ENCODE measurements at regions not wholly inside any gene's neighbourhood (a gene's known extent, or its start where the extent isn't known, plus 50 kb on each side); places are given as distances from the start of the nearest gene placed in this dataset.
"Not testable (repeated sequence)": the region's sequence is repeated elsewhere in the genome, so short reads cannot be mapped to it uniquely, and the experiment has no call there.

DNA sequence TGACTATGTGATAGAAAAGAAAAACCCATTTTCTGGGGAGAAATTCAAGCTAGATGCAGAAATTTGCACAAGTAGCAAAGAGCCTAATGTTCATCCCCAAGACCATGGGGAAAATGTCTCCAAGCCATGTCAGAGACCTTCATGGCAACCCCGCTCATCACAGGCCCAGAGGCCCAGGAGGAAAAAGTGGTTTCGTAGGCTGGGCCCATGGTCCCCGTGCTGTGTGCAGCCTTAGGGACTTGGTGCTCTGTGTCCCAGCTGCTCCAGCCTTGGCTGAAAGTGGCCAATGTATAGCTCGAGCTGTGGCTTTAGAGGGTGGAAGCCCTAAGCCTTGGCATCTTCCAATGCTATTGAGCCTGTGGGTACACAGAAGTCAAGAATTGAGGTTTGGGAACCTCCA, 711.2 kb upstream of the ZNF608 start:
- DNase-seq: no peak

DNA sequence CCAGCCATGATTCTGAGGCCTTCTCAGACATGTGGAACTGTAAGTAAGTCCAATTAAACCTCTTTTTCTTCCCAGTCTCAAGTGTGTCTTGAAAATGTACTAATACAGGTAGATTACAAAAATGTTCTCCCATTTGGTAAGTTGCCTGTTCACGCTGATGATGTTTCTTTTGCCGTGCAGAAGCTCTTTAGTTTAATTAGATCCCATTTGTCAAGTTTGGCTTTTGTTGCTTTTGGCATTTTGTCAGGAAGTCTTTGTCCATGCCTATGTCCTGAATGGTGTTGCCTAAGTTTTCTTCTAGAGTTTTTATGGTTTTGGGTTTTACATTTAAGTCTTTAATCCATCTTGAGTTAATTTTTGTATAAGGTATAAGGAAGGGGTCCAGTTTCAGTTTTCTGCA, 712.5 kb upstream of the ZNF608 start:
- not testable (repeated sequence) for DNase-seq

DNA sequence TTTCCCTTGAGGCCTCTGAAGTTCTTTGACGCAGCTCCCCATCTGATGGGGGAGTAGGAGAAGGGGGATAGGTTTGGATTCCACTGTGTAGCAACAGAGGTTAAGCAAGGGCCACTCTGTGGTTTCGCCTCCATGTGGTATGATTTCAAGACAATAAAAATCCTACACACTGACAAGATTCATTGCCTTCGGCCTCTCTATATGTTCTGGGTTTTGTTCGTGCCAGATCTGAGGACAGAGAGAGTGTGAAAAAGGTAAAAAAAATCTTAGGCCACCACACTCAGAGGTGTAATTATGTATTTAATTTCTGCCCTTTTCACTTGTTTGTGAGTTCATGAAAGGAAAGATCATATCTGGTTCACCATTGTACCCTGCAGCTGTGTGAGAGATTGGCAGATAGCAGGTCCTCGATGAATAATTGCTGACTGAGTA, 715.2 kb upstream of the ZNF608 start:
- no peak for DNase-seq

DNA sequence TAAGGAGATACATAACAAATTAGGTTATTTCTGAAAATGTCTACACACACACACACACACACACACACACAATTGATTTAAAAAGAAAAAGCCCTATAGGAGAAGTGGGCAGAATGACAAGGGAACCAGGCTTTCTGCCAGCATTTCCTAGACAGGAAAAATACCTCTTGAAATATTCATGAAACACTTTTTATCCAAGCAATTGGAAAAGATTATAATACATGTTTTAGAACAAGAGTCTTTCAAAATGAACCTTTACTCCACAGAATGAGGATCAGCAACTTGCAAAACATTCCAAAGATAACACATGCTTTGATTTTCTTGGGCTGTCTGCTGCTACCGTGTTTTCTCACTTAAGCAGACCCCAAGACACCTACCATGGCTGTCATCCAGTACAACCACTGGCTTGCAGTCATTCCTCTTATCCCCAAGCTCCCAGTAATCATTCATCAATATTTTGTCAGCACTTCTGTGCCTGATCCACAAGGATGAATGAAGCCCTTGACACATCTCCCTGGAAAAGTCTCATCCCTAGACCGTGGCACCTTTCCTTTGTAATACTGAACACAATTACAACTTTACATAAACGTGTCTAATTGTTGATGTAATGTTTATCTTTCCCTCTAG, 717.1 kb upstream of the ZNF608 start:
- DNase-seq: no peak

DNA sequence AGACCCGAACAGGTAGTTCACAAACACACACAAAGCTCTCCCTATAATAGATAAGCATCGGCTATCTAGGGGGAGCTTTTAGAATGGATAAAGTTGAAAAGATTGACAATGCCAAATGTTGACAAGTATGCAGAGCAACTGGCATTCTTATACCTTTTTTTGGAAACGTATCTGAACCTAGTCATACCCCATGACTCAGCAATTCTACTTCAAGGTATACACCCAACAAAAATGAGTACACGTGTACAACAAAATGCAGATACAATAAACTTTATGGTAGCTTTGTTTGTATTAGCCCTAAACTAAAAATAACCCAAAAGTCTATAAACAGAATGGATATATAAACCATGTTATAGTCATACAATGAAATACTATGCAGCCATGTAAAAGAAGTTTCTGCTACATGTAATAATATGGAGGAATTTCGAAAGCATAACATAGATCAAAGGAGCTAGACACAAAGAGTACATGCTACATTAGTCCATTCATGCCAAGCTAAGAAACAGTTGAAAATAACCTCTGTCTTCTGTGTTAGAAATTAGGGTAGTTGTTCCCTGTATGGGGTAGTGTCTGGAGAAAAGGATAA, 718.5 kb upstream of the ZNF608 start:
- DNase-seq: no peak

DNA sequence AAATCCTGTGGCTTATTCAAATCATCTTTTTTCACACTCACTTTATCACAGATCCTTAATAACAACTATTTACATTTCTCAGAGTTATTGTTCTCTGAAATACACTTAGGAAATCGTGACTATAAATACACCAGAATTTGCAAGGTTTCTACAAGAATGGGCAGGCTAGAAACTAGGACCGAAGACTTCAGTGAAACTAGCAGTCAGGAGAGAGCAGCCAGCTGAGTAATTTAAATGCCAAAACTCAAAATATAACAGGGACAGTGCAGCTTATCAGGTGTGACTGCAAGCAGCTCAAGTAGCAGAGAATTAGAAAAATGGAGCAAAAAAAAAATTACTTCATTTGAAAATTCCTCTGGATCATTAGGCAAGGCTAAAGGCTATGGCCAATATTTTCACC, 719.3 kb upstream of the ZNF608 start:
- no peak for DNase-seq

DNA sequence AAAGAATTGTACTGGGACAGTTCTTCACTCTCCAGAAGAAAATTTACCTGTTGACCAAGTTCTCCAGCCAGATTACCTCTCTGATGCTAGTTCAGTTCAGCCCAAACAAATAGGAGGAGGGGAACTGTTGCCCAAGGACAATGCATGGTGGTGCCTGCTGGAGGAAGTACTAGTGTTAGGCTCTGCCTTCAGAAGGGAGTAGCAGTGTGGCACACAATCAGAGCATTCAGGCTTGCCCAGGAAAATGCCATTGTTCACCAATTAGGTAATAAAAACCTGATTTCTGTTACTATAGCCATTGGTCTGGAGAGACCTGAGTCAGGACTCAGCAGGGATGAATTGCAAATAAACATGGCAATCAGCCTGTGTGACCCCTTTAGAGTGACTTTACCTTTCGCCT, 720.8 kb upstream of the ZNF608 start:
- DNase-seq: no peak

DNA sequence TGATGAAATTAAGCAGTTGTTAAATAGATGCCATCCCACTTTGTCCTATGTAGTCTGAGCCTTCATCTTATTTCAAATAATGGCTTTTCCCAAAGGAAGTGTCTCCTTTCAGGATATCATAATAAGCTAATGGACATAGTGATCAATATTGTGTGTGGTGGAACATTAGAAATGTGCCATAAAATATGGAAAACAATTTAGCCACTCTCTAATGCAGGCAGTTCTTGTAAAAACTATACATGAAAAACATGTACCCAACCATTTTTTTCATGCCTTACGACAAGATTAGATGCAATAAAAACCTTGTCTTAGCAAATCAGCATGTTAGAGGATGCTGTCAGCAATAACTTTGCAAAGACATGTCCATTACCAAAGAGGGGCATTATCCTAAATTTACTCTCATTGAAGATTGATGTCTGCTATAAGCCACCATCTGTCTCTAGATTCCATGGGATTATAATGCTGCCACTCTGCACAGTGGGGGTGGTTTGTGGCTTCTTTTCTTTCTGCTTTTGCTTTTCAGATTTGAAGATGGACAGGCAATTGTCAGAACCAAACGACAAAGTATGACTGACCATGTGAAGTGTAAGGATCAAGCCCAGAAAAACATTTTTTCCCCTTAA, 724.0 kb upstream of the ZNF608 start:
- DNase-seq: no peak

DNA sequence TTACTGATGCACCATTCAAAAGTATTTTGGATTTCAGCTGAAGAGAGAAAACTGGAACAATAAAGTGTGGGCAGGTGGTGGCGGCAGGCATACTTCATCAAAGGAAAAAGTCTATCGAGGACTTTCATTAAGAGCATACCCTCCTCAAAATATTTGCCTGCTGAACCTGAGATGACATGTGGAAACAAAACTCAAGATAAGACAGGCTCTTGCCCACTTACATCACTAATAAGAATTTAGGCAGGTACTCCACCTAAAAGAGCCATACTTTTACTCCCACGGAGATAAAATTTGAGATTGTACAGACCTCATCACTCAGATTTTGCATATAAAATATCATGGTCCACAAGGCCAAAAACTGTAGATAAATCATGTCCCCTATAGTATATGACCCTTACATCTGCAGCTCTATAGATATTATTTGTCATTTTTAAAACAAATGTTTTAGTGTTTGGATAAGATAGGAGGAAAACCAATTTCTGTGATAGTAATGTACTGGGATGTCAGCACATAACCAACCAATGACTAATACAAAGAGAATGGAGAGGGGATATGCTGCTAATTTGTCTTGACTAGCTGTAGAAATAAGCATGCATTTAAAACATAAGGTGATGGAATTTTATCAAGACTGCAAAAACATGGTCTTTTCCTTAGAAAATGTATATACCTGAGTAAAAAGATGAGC, 730.6 kb upstream of the ZNF608 start:
- DNase-seq: no peak

DNA sequence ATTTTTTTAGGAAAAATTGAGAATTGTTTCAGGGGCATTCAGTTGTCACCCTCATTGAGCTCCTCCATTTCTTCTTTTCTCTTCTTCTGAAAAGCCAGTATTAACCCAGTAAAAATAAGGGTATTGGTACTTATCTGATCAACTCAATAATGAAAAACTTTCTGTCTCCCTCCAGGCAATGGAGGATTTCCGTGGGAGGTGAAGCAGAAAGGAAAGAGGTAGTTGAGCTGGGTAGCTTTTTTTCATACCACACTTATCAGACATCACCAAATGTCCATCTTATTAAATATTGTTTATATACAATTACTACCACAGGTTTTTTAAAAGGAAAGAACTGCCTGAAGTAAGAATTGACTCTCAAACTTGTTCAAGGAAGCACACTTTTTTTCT, 731.1 kb upstream of the ZNF608 start:
- no peak for DNase-seq

DNA sequence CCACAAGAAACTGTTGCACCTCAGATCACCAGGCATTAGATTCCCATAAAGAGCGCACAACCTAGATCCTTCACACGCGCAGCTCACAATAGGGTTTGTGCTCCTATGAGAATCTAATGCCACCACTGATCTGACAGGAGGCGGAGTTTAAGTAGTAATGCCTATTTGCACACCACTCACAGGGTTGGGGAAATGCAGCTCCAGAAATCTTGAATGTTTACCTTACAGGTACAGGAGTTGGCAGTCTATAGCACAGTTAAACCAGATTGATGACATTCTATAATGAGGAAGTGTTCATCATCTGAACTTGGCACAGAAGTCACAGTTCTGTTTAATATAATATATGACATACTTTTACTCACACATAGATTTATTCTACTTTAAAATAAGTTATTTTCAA, 732.2 kb upstream of the ZNF608 start:
- no peak for DNase-seq

DNA sequence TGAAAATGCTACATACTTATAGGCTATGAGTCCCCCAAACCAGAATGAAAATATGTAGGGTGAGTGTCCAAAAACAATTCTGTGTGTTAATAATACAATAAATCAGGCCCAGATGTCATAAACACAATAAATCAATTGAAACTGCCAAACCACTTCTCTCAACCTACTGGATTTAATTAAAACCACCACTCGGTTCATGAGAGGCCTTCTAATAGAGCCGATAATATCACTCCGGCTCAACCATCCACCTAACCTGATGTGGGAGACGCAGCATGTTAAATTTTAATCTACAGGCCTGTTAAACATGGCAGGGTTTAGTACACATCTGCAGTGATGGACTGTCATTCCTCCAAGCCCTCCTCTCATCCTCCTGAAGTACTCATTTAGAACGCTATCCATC, 734.5 kb upstream of the ZNF608 start:
- no peak for DNase-seq

DNA sequence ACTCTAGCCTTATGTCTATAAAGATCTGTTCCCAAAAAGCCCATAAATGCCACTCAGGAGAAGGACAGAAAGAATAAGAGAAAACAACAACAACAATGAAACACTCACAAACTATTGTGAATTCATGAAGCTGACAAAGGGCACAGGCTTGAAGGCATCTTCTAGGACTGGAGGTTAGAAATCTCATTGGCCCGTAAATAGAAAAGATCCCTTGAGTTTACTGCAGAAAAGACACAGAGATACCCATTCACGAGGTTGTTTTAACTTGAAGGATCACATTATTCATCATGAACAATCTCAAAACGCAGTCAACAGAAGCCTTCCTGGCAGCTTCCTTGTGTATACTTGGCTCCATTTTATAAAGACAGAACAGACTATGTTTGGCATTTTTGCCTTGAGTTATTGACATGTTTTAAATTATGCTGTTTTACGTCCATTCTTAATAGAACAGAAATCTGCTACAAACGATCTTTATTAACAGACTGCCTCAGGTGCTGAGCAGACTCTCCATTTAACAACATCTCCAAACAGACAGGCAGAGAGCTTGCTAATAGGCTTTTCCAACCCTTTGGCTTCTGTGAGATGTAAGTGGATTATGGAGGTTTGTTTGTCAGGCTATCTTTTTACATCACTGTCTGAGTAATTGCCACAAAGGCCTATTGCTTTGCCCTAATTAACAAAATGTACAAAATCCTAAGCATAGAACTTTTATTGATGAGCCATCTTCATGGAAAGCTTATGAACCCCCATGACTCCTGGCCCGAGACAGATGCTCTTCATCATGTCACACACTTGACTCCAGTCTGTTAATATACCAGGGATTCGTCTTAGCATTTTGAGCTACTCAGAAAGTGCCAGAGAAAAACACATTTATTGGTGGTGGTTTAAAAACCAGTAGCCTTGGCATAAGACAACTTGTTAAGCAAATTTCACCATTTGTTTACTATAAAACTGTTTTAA, 735.3 kb upstream of the ZNF608 start:
- DNase-seq: peak in 2 of 51 donors; percentile 26 to 32

DNA sequence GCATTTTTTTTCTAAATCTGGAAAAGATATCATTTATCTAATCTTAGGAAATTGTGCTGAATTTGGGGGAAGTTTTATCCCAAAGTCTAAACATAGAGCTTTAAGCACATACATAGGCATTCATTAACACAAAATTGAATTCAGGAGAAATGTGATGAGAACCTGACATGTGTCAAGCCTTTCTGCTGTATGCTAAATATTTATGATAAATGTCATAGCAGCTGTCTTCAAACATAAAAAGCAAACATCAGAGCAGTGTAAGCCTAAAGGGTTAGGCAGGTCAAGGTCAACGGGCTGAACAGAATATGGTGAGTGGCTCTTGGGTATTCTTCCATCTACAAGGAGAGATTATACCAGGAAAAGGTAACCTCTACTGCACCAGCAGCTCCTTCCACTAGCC, 737.2 kb upstream of the ZNF608 start:
- no peak for DNase-seq

DNA sequence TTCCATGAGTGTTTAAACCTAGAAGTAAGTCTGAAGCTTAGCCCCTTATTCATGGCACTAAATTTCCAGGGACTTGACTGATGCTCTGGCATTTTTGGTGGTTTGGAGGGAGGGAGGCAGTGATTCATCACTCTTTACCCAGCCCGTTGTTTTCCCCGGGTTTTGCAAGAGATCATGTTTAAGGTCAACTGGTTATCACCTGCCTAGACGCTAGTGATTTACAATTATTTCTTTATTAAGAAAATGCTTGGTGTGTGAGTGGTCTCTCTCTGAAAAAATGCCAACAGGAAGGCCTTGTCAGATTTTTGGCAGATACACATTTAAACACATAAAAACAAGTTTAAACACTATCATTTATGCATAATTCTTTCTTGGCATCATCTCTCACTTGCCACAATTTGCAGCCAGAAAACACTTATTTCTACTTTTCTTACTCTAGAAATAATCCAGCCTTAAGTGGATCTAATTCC, 737.9 kb upstream of the ZNF608 start:
- DNase-seq: peak in 2 of 51 donors; percentile 25 to 81

DNA sequence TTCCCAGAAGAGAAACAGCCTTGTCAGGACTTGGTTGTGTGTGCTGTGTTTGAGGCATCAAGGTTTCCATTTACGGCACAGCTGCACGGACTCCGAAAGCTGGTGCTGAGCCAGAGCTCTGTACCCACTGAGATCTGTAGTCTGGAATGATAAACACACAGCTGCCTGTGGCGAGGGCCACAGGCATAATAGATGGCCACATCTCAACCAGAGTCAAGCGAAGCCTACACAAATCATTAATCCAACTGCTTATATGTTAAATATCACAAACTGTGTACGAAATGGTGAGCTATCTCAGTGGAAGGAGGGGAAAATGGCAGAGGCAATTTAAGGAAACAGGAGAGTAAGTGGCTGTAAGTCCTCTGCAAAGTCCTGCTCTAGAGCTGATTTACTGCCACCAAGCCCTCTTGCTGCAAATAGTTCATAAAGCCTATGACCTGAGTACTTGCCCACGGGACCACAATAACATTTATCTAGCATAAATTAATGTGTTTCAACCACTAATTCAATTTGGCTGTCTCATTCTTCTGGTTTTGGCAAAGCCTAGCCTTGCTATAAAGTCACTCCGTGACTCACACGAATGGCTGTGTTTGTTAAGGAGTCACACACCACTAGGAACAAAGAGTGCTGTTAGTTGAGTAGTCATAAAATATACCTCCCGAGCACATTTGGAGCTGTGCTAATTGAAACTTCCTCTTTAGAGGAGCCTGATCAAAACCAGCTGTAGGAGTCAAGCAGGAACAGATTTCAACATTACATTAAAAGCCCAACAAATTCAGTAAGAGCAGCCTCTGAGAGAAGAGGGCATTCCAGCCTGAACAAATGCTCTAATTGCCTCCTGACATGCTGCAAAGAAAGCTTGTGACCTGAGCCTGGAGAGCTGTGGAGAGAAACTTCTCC, 738.6 kb upstream of the ZNF608 start:
- DNase-seq: peak in 46 of 51 donors; percentile 2 to 92 (median 48)

DNA sequence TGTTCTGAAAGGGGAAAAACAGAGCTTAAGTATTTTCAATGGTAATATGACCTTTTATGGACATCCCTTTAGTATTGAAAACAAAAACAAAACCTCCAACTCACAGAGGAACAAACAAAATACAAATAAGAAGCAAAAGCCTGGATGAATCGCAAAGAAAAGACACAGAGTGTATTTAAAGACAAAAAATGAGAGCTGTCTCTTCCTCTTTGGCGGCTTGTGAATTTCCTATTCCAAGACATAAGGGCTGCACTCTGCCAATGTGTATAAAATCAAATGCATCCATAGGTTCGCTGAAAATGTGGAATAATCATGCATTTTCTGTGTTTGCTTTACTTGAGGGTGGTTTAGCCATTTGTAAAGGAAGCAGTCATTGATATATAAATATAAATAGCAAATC, 739.3 kb upstream of the ZNF608 start:
- DNase-seq: peak in 1 of 51 donors; percentile 66

DNA sequence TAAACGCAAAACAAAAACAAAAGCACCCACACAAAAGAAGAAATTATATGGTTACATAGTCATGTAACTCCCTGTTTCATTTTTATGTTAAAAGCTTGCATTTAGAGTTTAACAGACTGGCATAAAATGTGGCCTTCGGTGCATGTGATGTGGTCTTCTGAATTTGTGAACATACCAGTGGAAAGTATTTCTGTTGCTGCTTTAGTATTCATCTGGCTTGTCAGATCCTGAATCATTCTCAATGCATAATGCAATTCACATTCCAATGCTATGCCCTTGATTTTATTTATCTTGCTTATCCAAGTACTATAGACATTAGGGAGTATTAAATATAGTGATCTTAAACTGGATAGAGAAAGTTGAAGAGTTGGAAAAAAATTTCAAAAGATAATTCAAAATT, 740.2 kb upstream of the ZNF608 start:
- DNase-seq: no peak

DNA sequence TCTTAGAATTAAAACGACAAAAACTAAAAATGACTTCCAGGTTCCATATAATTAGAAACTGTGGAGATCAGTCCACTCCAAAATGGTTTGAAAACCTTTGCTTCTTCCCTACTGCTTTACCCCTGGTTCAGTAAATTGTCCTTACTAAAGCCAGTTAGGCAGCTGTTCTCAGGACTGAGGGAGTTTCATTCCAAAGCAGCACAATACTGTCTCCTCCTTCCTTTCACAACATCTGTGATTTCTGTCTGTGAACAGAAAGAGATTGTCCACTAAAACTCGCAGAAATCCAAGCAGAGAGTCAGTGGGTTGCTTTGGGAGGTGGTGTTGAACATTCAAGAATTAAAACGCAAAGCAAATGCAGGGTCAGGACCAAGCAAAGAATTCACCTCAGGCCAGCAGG, 740.8 kb upstream of the ZNF608 start:
- DNase-seq: peak in 2 of 51 donors; percentile 27 to 32

DNA sequence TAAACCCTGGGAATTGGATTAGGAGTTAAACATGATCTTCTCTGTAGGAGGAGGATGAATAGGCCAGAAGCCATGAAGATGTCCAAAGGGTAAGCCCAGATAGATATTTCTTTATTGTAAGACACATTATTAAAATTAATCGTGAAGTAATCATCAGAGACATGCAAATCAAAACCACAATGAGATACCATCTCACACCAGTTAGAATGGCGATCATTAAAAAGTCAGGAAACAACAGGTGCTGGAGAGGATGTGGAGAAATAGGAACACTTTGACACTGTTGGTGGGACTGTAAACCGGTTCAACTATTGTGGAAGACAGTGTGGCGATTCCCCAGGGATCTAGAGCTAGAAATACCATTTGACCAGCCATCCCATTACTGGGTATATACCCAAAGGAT, 741.2 kb upstream of the ZNF608 start:
- not testable (repeated sequence) for DNase-seq
